ENCODE measurements at regions not wholly inside any gene's neighbourhood (a gene's known extent, or its start where the extent isn't known, plus 50 kb on each side); places are given as distances from the start of the nearest gene placed in this dataset.

- peak; percentile 47 for DNase-seq (ENCODE audit: low read depth)
Observed at GRCh38 chr6:138007014-138007472, 100.2 kb downstream of the PERP start.

GRCh38 chr6:138008791-138009190 lies 98.4 kb downstream of the PERP start:
- DNase-seq (ENCODE audit: low read depth), result no peak

DNA sequence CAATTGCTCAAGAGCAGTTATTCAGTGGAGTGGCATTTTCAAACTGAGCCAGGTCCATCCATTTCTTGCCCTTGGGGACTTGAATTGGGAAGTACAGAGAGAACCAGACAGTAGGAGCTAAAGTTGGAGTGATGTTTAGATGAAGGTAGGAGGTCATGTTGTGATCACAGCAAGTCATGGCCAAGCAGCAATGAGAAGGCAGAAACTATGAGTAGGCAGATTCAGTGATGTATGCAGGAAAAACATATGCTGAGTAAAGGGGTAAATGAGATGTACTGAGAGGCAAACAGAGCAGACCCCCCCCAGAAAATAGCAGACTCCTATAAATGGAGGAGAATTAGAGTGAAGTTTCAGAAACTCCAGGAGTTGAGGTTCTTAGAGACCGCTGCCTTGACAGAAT lies 95.8 kb downstream of the PERP start:
- DNase-seq (ENCODE audit: low read depth), result no peak

- DNase-seq (ENCODE audit: low read depth), result no peak
Observed at GRCh38 chr6:138012682-138013081, 94.5 kb downstream of the PERP start.

DNA sequence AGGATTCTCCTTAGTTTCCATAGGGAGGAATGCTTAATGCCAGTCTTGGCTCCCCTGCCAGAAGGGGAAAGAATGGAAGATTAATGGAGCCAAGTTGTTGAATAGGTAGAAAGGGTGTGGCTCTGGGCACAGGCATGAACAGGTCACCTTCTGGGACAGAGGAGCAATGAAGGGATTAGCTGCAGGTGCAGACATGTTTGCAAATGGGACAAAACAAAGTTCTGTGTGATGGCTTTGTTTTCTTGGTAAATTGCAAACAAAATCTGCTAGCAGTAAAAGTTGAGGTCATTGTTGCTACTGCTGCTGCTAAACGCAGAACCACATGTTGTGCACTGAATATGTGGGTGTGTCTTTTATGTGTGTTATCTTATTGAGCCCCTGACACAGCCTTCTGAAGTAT lies 93.3 kb downstream of the PERP start:
- DNase-seq (ENCODE audit: low read depth), result no peak

DNA sequence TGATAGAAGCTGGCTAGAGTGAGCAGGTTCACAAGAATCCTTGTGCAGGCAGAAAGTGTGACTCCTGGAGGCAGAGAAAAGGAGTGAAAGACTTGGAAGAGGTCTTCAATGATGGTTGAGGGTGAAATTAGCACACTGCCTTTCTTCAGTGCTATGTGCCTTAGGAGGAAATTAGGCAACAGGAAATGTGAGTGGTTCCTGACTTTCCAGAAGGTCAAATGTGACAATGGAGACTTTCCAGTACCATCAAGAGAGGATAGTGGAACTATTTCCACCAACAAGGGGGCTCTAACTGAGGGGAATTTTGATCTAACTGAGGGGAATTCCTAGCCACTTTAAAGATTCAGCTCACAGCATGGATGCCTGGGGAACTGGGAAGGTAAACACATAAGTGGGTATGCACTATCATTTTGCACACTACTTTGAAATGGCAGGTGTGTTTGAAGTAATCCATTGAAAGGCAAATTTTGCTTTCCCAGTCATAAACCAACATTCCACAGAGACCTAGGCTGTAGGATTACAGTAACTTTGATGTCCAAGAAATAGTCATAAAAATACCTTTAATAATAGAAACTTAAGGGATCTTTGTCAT lies 90.0 kb downstream of the PERP start:
- no peak for DNase-seq (ENCODE audit: low read depth)

DNA sequence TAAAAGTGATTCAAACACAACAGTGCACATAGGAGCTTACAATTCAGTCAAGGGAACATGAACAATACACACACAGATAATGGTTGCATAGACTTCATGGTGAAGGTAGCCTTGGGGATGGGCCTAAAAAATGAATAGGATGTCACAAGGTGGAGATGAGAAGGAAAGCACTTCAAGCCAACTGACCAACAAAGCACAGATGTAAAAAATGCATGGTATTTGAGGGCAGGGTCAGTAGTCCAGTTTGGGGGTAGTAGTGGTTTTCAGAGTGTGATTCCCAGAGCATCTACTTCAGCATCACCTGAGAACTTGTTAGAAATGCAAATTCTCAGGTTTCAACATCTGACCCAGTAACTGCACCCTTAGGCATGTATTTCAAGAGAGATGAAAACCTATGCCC lies 88.9 kb downstream of the PERP start:
- no peak for DNase-seq (ENCODE audit: low read depth)

GRCh38 chr6:138025528-138025978 lies 81.7 kb downstream of the PERP start:
- no peak for DNase-seq (ENCODE audit: low read depth)

DNA sequence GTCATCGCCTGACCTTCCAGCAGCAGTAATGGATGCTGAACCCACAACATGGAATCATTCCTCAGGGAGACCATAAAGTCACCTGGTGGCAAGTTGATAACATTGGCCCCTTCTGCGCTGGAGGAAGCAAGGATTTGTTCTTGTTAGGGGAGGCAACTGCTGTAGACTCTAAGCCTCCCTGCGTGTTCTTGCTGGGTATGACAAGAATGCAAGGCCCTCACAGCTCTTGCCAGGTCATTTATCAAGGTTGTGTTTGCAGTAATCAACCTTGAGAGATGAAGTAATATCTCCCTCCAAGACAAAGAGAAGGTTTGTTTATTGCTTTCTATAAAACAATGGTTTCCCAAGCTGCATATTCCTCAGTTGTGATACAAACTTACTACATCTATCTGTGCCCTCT lies 80.9 kb downstream of the PERP start:
- no peak for DNase-seq (ENCODE audit: low read depth)

- no peak for DNase-seq (ENCODE audit: low read depth)
Observed at GRCh38 chr6:138028893-138029292, 78.3 kb downstream of the PERP start.

DNA sequence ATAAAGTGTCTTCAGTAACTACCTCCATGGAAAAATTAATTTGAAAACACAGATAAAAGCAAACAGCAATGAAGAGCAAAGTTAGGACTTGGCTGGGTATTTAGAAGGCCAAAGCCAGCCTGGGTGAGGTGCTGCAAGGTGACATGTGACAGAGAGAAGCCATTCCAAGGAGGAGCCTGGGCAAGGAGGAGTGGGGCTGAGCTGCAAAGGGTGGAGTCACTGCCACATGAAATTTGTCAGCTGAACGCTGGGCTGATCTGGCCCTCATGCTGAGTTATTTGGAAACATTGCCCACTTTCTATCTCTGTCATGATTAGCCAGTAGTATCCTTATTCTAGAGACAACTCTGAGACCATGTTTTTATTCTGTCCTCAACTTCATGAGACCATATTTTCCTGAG lies 76.3 kb downstream of the PERP start:
- DNase-seq (ENCODE audit: low read depth), result no peak

- no peak for DNase-seq (ENCODE audit: low read depth)
Observed at GRCh38 chr6:138031417-138031816, 75.8 kb downstream of the PERP start.

GRCh38 chr6:138031850-138032249 lies 75.4 kb downstream of the PERP start:
- DNase-seq (ENCODE audit: low read depth), result no peak

- DNase-seq (ENCODE audit: low read depth), result no peak
Observed at GRCh38 chr6:138032571-138032970, 74.6 kb downstream of the PERP start.

GRCh38 chr6:138034229-138034628 lies 73.0 kb downstream of the PERP start:
- no peak for DNase-seq (ENCODE audit: low read depth)

DNA sequence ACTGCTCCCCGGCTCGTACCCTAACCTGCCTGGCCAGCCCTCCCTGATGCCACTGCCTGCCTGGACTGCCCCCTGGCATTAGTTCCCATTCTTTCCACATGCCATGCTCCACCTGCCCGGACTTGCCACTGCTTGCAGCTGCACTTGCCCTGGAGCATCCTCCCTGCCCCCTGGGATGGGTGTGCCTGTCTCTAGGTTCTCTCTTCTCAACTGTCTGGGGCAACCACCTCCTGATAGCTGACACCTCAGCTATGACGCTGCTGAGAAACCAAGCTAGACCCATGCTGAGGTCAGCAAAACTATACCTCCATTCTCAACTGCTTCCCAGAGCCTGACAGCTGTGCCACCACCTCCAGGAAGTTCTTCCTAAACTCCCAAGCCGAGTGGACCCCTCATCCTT lies 72.1 kb downstream of the PERP start:
- DNase-seq (ENCODE audit: low read depth), result no peak

DNA sequence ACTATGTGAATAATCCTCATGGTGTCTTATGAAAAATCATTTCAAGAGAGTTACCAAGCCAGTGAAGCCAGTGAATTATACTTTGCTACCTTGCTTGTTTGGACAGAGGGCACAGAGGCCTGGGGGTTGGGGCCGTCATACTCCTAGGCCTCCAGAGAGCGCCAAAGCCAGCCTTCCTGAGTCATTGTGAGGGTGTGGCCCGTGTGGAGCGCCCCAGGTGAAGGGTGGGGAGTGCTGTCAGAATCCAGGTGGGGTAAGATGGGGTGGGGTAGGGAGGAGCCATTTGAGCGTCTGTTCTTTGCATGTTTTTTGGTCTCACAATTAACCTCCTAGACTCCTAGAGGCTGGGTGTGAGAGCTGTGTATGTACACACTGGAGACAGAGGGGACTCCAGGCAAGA lies 71.1 kb downstream of the PERP start:
- DNase-seq (ENCODE audit: low read depth), result no peak

GRCh38 chr6:138037009-138037504 lies 70.2 kb downstream of the PERP start:
- peak; percentile 19 for DNase-seq (ENCODE audit: low read depth)

DNA sequence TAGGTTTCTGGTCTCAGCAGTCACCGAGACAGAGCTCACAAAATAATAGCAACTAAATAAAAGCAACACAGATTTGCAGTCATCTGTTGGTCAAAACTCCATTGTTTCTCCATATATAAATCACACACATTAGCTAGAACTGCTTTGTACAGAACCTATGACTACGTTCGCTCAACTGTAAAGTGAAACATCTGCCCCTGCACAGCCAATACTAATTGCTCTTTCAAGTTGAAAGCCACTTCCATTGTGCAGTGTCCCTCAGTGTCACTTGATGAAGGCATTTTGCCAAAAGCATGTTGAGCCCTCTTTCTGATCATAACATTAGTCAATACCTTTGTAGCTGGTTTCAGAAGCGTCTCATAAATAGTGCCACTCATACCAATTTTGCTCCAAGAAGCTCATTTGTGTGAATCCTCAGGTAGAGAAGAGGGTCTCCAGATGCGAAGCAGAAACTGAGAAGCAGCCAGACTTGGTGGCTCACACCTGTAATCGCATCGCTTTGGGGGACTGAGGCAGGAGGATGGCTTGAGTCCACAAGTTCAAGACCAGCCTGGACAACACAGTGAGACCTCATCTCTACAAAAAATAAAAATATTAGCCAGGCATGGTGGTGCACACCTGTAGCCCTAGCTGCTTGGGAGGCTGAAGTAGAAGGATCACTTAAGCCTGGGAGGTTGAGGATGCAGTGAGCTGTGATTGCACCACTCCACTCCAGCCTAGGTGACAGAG lies 68.9 kb downstream of the PERP start:
- DNase-seq (ENCODE audit: low read depth), result no peak

Data from ELR (cell line).